ENCODE measurements at regions not wholly inside any gene's neighbourhood (a gene's known extent, or its start where the extent isn't known, plus 50 kb on each side); places are given as distances from the start of the nearest gene placed in this dataset.

DNA sequence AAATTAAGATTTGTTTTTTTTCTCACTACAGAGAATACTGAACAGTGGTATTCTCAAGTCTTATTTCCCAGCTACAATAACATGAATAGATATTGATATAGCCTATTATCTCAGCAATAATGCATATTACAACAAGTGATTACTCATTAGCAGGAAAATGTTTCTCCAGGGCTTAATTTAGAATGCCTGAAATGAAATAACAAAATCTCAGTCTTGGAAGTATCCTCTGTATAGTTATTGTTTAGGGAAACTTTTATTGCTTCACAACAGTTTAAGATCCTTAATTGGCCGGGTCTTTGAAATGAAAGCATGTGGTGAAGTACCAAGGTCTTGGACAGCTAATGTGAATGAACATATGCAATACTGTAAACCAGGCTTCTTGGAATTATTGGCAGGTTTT, 79.1 kb upstream of the ZEB1 start:
- TF ChIP-seq EP300 (IDR thresholded peaks at IDR 0.05) (no peak), POLR2A (IDR thresholded peaks at IDR 0.05) (no peak), POLR2AphosphoS5 (IDR thresholded peaks at IDR 0.05) (no peak)
- TF ChIP-seq, protein P1, sequence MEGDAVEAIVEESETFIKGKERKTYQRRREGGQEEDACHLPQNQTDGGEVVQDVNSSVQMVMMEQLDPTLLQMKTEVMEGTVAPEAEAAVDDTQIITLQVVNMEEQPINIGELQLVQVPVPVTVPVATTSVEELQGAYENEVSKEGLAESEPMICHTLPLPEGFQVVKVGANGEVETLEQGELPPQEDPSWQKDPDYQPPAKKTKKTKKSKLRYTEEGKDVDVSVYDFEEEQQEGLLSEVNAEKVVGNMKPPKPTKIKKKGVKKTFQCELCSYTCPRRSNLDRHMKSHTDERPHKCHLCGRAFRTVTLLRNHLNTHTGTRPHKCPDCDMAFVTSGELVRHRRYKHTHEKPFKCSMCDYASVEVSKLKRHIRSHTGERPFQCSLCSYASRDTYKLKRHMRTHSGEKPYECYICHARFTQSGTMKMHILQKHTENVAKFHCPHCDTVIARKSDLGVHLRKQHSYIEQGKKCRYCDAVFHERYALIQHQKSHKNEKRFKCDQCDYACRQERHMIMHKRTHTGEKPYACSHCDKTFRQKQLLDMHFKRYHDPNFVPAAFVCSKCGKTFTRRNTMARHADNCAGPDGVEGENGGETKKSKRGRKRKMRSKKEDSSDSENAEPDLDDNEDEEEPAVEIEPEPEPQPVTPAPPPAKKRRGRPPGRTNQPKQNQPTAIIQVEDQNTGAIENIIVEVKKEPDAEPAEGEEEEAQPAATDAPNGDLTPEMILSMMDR (IDR thresholded peaks at IDR 0.05) = no peak

Measured in sigmoid colon (tissue), 4 donors.